CD4-positive, alpha-beta memory T cell (primary cell): ENCODE measurements at regions not wholly inside any gene's neighbourhood (a gene's known extent, or its start where the extent isn't known, plus 50 kb on each side); places are given as distances from the start of the nearest gene placed in this dataset.
A peak's percentile ranks its signal among the peaks of the same experiment; 100 is the strongest.

Source experiments
- CTCF ChIA-PET: fragments of 350-600 bp; sonication (Branson Sonifier 250); formaldehyde crosslinking; loops from one replicate; lab custom pipeline; 2021; ENCODE audit warnings: inconsistent platforms; ENCODE audit not compliant: partially characterized antibody; lab: Charles Lee
- POLR2A ChIA-PET: fragments of 350-600 bp; sonication (Branson Sonifier 250); formaldehyde crosslinking; loops from one replicate; lab custom pipeline; 2021; ENCODE audit not compliant: partially characterized antibody; lab: Charles Lee
- DNase-seq, 5 donors: peaks; one replicate each; pipeline versions ENCODE4 v3.0.0 to v3.0.0-alpha.2; 2020 to 2022; ENCODE audit warnings: mixed read lengths in 1 of 5
- H3K27ac ChIP-seq: one replicate; pipeline ENCODE4 v1.7.0; 2013; ENCODE audit warnings: low read depth, low read length
- H3K27me3 ChIP-seq: 2 replicates; pipeline ENCODE4 v1.7.0; 2013; ENCODE audit warnings: mild to moderate bottlenecking, low read length, moderate library complexity; ENCODE audit not compliant: insufficient read depth
- H3K36me3 ChIP-seq: 2 replicates; pipeline ENCODE4 v1.7.0; 2013; ENCODE audit warnings: mild to moderate bottlenecking, low read length, moderate library complexity; ENCODE audit not compliant: insufficient read depth
- H3K4me1 ChIP-seq: 2 replicates; pipeline ENCODE4 v1.7.0; 2013; ENCODE audit warnings: mild to moderate bottlenecking, low read length, moderate library complexity; ENCODE audit not compliant: insufficient read depth
- H3K4me3 ChIP-seq, 2 donors: one replicate each; pipeline ENCODE4 v1.7.0; 2013; ENCODE audit warnings: low read length in 2 of 2, mild to moderate bottlenecking in 1 of 2
- H3K9me3 ChIP-seq, 2 donors: one replicate each; pipeline ENCODE4 v1.7.0; 2013; ENCODE audit warnings: low read length in 2 of 2, control low read depth in 1 of 2; ENCODE audit not compliant: control insufficient read depth in 1 of 2
- H3K27ac Mint-ChIP-seq, 7 donors: one replicate each; pipeline ENCODE4 v1.8.0; 2020 to 2021; ENCODE audit warnings: mixed read lengths in 7 of 7, mild to moderate bottlenecking in 6 of 7, inconsistent platforms in 3 of 7, moderate library complexity in 3 of 7
- H3K27me3 Mint-ChIP-seq, 2 donors: one replicate each; pipeline ENCODE4 v1.8.0; 2020 to 2021; ENCODE audit warnings: mixed read lengths in 2 of 2
- H3K36me3 Mint-ChIP-seq, 2 donors: one replicate each; pipeline ENCODE4 v1.8.0; 2020 to 2021; ENCODE audit warnings: mixed read lengths in 2 of 2, inconsistent platforms in 1 of 2, mild to moderate bottlenecking in 1 of 2
- H3K4me1 Mint-ChIP-seq, 4 donors: one replicate each; pipeline ENCODE4 v1.8.0; 2020 to 2021; ENCODE audit warnings: mixed read lengths in 4 of 4, mild to moderate bottlenecking in 1 of 4
- H3K4me3 Mint-ChIP-seq, 8 donors: one replicate each; pipeline ENCODE4 v1.8.0; 2020 to 2021; ENCODE audit warnings: mixed read lengths in 8 of 8, mild to moderate bottlenecking in 7 of 8, moderate library complexity in 6 of 8, inconsistent platforms in 3 of 8
- H3K9me3 Mint-ChIP-seq, 8 donors: one replicate each; pipeline ENCODE4 v1.8.0; 2020 to 2021; ENCODE audit warnings: mixed read lengths in 8 of 8, mild to moderate bottlenecking in 5 of 8, inconsistent platforms in 3 of 8, moderate library complexity in 1 of 8
- intact Hi-C: fragments of 100-400 bp; cut with micrococcal nuclease; formaldehyde crosslinking; loops from one replicate; pipeline ENCODE4 v1.15.1; 2023

DNA sequence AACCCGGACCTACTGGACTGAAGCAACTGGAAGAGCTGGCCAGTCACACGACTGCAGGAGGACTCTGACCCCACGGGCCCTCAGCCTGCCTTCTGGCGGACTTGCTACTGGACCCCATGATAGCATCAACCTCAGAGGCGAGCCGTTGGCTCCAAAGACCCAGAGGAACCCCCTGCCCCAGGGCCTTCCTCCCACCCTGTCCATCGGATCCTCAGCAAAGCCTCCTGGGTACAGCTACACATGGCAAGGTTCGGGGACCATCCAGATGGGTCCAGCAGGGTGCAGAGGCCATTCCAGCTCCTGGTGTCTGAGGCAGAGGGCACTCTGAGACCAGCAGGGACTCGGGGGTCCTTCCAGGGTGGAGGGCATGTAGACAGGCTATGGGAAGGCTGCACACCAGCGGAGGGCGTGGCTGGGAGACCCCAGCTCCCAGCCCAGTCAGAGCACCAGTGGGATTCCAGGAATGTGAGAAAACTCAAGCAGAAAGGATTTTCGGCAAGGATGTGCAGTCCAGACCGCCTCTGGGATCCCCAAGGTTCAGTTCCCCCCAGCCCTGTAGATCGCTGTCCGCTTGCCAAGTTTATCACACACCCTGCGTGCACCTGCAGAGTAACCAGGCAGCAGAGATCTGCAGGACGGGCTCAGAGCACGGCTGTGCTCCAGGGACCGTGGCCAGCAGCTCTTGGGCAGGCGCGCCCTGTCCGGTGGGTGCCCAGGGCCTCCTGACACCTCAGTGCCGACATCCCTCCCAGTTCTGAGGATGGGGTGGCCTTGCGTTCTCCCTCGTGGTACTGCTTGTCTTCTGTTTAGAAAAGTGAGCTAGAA is 89.8 kb upstream of the PPP2R2D start:
- H3K27ac Mint-ChIP-seq = no peak overlapping the region
- POLR2A ChIA-PET = no interaction called here
- DNase-seq = no peak

DNA sequence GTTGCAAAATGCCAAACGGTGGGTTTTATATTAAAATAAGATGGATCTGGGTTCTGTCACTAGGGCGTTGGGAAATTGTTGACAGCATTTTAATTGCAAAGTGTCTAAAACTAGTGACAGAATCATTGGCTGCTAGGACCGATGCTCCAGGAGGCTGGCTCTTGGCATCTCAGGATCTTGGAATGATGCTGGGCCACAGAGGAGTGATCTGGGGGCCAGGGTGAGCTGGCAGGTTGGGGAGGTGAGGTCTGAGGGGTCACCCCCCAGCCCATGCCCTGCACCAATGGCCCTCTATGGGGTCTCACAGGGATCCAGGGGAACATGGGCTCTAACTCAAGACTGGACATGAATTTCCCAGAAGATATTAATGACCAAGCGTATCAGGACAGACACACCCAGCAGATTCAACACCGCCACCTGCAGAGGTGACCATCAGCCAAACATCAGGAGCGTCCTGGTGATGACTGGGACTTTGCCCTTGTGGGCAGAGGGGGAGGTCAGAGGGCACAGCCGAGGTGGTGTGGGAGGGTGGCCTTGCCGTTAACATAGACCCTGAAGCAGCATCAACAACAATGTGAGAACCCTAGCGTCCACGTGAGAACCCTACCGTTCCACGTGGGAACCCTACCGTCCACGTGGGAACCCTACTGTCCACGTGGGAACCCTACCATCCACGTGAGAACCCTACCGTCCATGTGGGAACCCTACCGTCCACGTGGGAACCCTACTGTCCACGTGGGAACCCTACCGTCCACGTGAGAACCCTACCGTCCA is 89.0 kb upstream of the PPP2R2D start:
- Mint-ChIP-seq H3K4me1 (no peaks in the 10 kb centered on the region), H3K36me3 (no peaks in the 10 kb centered on the region), H3K27me3 (peaks cover 7 to 16% of the 10 kb centered on the region in 2 donors), H3K27ac (no peak overlapping the region), H3K4me3 (no peak overlapping the region), H3K9me3 (peaks cover 0 to 2% (median 0%) of the 10 kb centered on the region in 8 donors)
- no peak overlapping the region for H3K27ac ChIP-seq
- H3K4me3 ChIP-seq = no peak overlapping the region
- CTCF ChIA-PET = no interaction called here
- no peaks in the 10 kb centered on the region for H3K36me3 ChIP-seq
- POLR2A ChIA-PET = no interaction called here
- no peaks in the 10 kb centered on the region for H3K27me3 ChIP-seq
- DNase-seq = no peak
- H3K4me1 ChIP-seq = no peaks in the 10 kb centered on the region
- no peaks in the 10 kb centered on the region for H3K9me3 ChIP-seq
- intact Hi-C loops = no loop called here

More for the DNA sequence above, 89.8 kb upstream of the PPP2R2D start:
- H3K27me3 Mint-ChIP-seq = peaks cover 7 to 14% of the 10 kb centered on the region in 2 donors
- Histone ChIP-seq H3K27me3 (no peaks in the 10 kb centered on the region), H3K27ac (no peak overlapping the region), H3K4me1 (no peaks in the 10 kb centered on the region), H3K4me3 (no peak overlapping the region), H3K36me3 (no peaks in the 10 kb centered on the region), H3K9me3 (no peaks in the 10 kb centered on the region)
- H3K4me3 Mint-ChIP-seq = no peak overlapping the region
- H3K36me3 Mint-ChIP-seq = no peaks in the 10 kb centered on the region
- H3K4me1 Mint-ChIP-seq = no peaks in the 10 kb centered on the region
- H3K9me3 Mint-ChIP-seq = peaks cover 0 to 2% (median 0%) of the 10 kb centered on the region in 8 donors
- CTCF ChIA-PET = no interaction called here
- intact Hi-C loops = no loop called here

DNA sequence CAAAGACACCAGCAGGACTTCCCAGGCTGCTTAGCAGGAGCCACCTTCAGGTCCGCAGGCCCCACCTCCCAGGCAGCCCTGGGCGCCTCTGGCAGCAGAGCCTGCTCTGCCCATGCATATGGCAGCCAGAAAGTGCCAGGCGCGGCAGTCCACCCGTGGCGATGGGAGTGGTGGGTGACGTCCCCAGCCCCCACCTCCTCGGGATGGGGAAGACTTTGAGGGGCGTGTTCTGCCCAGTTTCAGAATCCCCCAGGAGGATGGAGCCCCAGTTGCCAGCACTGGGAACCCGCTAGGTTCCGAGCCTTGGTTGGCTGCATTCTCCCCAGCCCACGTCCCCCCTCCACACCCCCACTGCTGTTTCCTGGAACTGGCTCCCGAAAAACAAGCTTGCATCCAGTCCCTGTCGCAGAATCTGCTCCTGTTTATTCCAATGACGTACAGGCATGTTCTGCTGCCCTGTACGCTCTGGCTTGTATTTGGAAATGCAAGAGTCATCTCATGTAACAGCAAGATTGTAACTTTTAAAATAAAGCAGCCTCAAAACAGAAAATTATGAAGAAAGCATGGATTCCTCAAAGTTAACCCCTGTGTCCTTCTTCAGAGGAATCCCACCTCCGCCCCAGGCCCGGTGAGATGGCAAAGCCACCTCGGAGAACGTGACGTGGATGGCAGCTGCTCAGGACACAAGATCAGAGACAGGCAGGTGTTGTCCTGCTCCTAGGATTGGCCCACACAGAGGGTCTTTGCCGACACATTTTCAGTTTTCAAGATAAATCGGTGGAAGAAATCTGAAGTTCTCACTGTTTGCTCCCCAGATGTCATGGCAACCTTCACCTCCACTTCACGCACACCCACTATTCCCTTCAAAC is 87.8 kb upstream of the PPP2R2D start:
- no peak for DNase-seq
- Histone ChIP-seq H3K27me3 (no peaks in the 10 kb centered on the region), H3K4me3 (no peak overlapping the region), H3K27ac (no peak overlapping the region), H3K4me1 (no peaks in the 10 kb centered on the region), H3K36me3 (no peaks in the 10 kb centered on the region), H3K9me3 (no peaks in the 10 kb centered on the region)
- ChIA-PET POLR2A (no interaction called here), CTCF (no interaction called here)
- H3K27ac Mint-ChIP-seq = no peak overlapping the region
- peaks cover 7 to 16% of the 10 kb centered on the region in 2 donors for H3K27me3 Mint-ChIP-seq
- no peak overlapping the region for H3K4me3 Mint-ChIP-seq
- H3K36me3 Mint-ChIP-seq = no peaks in the 10 kb centered on the region
- intact Hi-C loops = no loop called here
- H3K9me3 Mint-ChIP-seq = peaks cover 0 to 2% (median 0%) of the 10 kb centered on the region in 8 donors
- H3K4me1 Mint-ChIP-seq = no peaks in the 10 kb centered on the region

DNA sequence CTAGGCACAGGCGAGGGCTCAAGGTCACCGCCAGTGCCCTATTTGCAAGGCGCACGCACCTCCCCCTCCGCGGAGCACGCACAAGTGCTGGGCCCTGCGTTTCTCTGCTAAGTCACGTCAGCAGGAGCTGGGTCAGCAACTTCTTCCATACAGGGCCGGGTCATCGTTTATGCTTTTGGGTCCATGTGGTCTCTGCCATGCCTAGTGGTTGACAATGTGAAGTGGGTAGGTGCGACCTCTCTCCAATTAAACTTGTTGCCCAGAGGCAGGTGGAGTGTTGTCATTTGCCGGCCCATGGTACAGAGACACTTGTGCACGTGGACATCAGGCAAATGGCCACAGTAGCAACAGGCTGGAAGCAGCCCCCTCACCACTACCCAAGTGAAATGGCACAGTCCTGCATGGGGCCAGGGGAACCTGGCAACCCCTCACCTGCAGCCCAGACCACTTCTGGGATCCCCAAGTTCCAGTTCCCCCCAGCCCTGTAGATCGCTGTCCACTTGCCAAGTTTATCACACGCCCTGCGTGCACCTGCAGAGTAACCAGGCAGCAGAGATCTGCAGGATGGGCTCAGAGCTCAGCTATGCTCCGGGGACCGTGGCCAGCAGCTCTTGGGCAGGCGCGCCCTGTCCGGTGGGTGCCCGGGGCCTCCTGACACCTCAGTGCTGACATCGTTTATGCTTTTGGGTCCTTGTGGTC is 86.1 kb upstream of the PPP2R2D start:
- Mint-ChIP-seq H3K9me3 (peaks cover 0 to 2% (median 0%) of the 10 kb centered on the region in 8 donors), H3K36me3 (no peaks in the 10 kb centered on the region), H3K27me3 (peaks cover 7 to 16% of the 10 kb centered on the region in 2 donors), H3K4me3 (no peak overlapping the region), H3K4me1 (no peaks in the 10 kb centered on the region), H3K27ac (peak overlapping the region in 1 of 7 donors; percentile 2)
- no peak overlapping the region for H3K4me3 ChIP-seq
- no peaks in the 10 kb centered on the region for H3K36me3 ChIP-seq
- intact Hi-C loops = no loop called here
- no peak overlapping the region for H3K27ac ChIP-seq
- no peaks in the 10 kb centered on the region for H3K27me3 ChIP-seq
- POLR2A ChIA-PET = no interaction called here
- H3K4me1 ChIP-seq = no peaks in the 10 kb centered on the region
- CTCF ChIA-PET = no interaction called here
- DNase-seq = no peak
- no peaks in the 10 kb centered on the region for H3K9me3 ChIP-seq

DNA sequence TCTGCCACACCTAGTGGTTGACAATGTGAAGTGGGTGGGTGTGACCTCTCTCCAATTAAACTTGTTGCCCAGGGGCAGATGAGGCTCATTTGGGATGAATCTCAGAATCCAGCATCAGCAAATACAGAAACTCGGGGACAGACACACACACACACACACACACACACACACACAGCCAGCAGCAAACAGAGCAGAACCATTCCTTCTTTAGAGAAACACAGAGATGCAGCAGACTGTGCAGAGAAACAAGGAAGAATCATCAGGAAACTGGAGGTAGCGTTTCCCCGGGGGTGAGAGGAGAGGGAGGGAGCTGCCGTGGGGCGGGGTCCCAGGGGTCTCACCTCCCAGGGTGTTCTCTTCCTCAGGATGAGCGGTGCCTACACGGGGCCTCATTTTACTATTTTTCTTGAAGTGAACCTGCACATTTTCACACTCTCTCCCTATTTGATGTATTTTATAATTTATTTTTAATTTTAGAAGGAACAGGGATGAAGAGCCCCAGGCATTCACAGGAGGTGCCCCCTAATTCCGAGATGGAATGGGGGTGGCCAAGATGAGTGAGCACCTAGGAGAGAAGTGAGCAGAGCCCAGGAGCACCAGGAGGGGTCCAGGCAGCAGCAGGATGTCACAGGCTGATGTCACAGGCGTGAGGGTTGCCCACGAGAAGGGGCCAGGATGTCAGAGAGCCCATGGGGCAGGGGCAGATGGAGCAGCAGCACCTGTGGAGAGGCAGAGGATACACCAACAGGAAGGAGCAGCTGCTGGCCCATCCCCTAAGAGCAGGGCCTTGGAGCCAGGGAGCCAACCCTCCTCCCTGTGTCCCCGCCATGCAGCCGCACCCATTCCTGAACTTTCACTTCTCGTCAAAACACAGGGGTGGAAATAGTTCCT is 85.3 kb upstream of the PPP2R2D start:
- Mint-ChIP-seq H3K27me3 (peaks cover 8 to 16% of the 10 kb centered on the region in 2 donors), H3K9me3 (peaks cover 0 to 2% (median 0%) of the 10 kb centered on the region in 8 donors), H3K4me1 (no peaks in the 10 kb centered on the region), H3K27ac (no peak overlapping the region), H3K4me3 (no peak overlapping the region), H3K36me3 (no peaks in the 10 kb centered on the region)
- intact Hi-C loops = no loop called here
- CTCF ChIA-PET = no interaction called here
- no peaks in the 10 kb centered on the region for H3K9me3 ChIP-seq
- H3K4me3 ChIP-seq = no peak overlapping the region
- H3K4me1 ChIP-seq = no peaks in the 10 kb centered on the region
- POLR2A ChIA-PET = no interaction called here
- DNase-seq = no peak
- H3K27ac ChIP-seq = no peak overlapping the region
- H3K36me3 ChIP-seq = no peaks in the 10 kb centered on the region
- no peaks in the 10 kb centered on the region for H3K27me3 ChIP-seq

DNA sequence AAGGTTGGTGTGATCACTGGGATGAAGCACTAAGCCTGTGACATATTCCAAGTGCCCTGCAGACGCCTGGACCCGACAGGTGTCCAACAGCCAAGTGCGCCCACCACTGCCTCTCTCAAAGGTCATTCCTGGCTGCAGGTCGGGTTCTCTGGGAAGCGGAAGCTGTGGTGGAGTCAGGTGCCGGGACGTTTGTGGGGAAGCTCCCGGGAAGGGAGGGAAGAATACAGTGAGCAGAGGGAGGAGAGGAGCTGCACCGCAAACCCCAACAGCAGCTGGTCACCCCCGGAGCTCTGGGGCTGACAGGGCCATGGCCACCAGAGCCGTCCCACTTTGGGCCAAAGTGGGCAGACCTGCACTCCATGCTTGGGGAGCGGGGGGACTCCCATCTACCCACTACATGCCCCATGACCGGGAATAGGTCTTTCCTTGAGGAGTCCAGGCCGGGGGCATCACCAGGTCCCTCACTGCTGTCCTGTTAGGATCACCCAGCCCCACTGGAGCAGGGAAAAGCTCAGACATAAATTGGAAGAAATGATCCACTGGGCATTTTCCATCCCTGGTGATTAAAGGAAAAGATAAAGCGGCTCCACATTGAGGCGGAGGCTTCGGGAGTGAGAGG is 84.5 kb upstream of the PPP2R2D start:
- Mint-ChIP-seq H3K4me1 (no peaks in the 10 kb centered on the region), H3K4me3 (no peak overlapping the region), H3K27ac (no peak overlapping the region), H3K9me3 (peaks cover 0 to 2% (median 0%) of the 10 kb centered on the region in 8 donors), H3K27me3 (peaks cover 8 to 16% of the 10 kb centered on the region in 2 donors), H3K36me3 (no peaks in the 10 kb centered on the region)
- Histone ChIP-seq H3K4me1 (no peaks in the 10 kb centered on the region), H3K9me3 (no peaks in the 10 kb centered on the region), H3K27me3 (no peaks in the 10 kb centered on the region), H3K4me3 (no peak overlapping the region), H3K36me3 (no peaks in the 10 kb centered on the region), H3K27ac (no peak overlapping the region)
- POLR2A ChIA-PET = no interaction called here
- CTCF ChIA-PET = no interaction called here
- intact Hi-C loops = no loop called here
- DNase-seq = no peak
